Endothelial cell of umbilical vein (primary cell): ENCODE measurements at regions not wholly inside any gene's neighbourhood (a gene's known extent, or its start where the extent isn't known, plus 50 kb on each side); places are given as distances from the start of the nearest gene placed in this dataset.

Source experiments
- BruUV-seq: library from RNA; stranded (reverse); fragments of 400-500 nt; replicated peaks from 2 replicates; lab custom pipeline; 2021; lab: Mats Ljungman, UMichigan
- CTCF ChIA-PET: fragments of 300-600, 350-600 bp; sonication (Branson Sonifier 250); formaldehyde crosslinking; loops from one replicate; lab custom pipeline; 2021; ENCODE audit warnings: antibody characterized with exemption, inconsistent platforms; lab: Charles Lee
- POLR2A ChIA-PET: fragments of 300-600, 350-600 bp; sonication (Branson Sonifier 250); formaldehyde crosslinking; loops from one replicate; lab custom pipeline; 2021; ENCODE audit warnings: antibody characterized with exemption, inconsistent platforms; lab: Charles Lee
- DNase-seq: peaks from one replicate; pipeline ENCODE4 v3.0.0-alpha.2; 2011; ENCODE audit warnings: low read depth, low spot score
- FAIRE-seq: peaks from 2 replicates; lab custom pipeline; 2011; peaks lifted over from hg19 to GRCh38; lab: Jason Lieb, UNC
- H2AFZ ChIP-seq: 2 replicates; pipeline ENCODE4 v1.6.0; 2012; ENCODE audit warnings: low read depth, low read length, control low read depth, inconsistent platforms
- H3K27ac ChIP-seq: 2 replicates; pipeline ENCODE4 v1.5.1; 2011; ENCODE audit warnings: low read depth, mild to moderate bottlenecking, control low read depth, low read length, moderate library complexity; ENCODE audit not compliant: insufficient read depth
- H3K27me3 ChIP-seq, 2 experiments: 2 replicates each; pipeline versions ENCODE4 v1.6.0 to v1.6.1; 2011; ENCODE audit warnings: low read length in 2 of 2, mixed read lengths in 1 of 2; ENCODE audit not compliant: control insufficient read depth in 2 of 2, insufficient read depth in 2 of 2
- H3K36me3 ChIP-seq, 2 experiments: 2 replicates in 1 of 2; 3 replicates in 1 of 2; pipeline ENCODE4 v1.5.1; 2011; ENCODE audit warnings: low read length in 2 of 2, mild to moderate bottlenecking in 1 of 2, moderate library complexity in 1 of 2; ENCODE audit not compliant: control insufficient read depth in 2 of 2, insufficient read depth in 2 of 2; ENCODE audit errors: extremely low read depth in 1 of 2
- H3K4me1 ChIP-seq: 3 replicates; pipeline ENCODE4 v1.5.1; 2011; ENCODE audit warnings: mild to moderate bottlenecking, low read length; ENCODE audit not compliant: control insufficient read depth, insufficient read depth; ENCODE audit errors: extremely low read depth
- H3K4me2 ChIP-seq: 2 replicates; pipeline ENCODE4 v1.6.1; 2011; ENCODE audit warnings: low read length, control low read depth, mixed read lengths; ENCODE audit not compliant: insufficient read depth
- H3K4me3 ChIP-seq, 3 experiments: fragments of 200-600 bp in 1 of 3; sonication (generic), shearing (Covaris generic) in 1 of 3; replicated peaks in 1 of 3; 2 replicates each; pipeline ENCODE4 v1.5.1; 2011 to 2016; ENCODE audit warnings: control low read depth in 3 of 3, low read length in 3 of 3, mild to moderate bottlenecking in 2 of 3, inconsistent platforms in 1 of 3, low read depth in 1 of 3, moderate library complexity in 1 of 3; ENCODE audit not compliant: insufficient read depth in 1 of 3
- H3K79me2 ChIP-seq: 2 replicates; pipeline ENCODE4 v1.6.0; 2012; ENCODE audit warnings: low read length, inconsistent platforms; ENCODE audit not compliant: control insufficient read depth, insufficient read depth
- H3K9ac ChIP-seq: replicated peaks from 2 replicates; pipeline ENCODE3; 2011; ENCODE audit warnings: low read length, control low read depth; ENCODE audit not compliant: insufficient read depth; ENCODE audit errors: extremely low read depth
- H3K9me1 ChIP-seq: replicated peaks from 3 replicates; pipeline ENCODE4 v1.6.0; 2011; ENCODE audit warnings: mild to moderate bottlenecking, low read length; ENCODE audit not compliant: control insufficient read depth, insufficient read depth; ENCODE audit errors: extremely low read depth
- H3K9me3 ChIP-seq: replicated peaks from 2 replicates; pipeline ENCODE4 v1.5.1; 2012; ENCODE audit warnings: low read length, inconsistent platforms; ENCODE audit not compliant: control insufficient read depth, insufficient read depth
- H4K20me1 ChIP-seq: replicated peaks from 2 replicates; pipeline ENCODE3; 2011; ENCODE audit warnings: mild to moderate bottlenecking, low read length; ENCODE audit not compliant: control insufficient read depth, insufficient read depth; ENCODE audit errors: extremely low read depth
- CTCF ChIP-seq, 2 donors: IDR thresholded peaks; 1 replicate in 1 of 2; 2 replicates in 1 of 2; pipeline ENCODE4 v1.5.1; 2011; ENCODE audit warnings: low read length in 2 of 2, mild to moderate bottlenecking in 2 of 2, moderate library complexity in 2 of 2, control low read depth in 1 of 2, inconsistent platforms in 1 of 2, low read depth in 1 of 2; ENCODE audit not compliant: insufficient read depth in 1 of 2; ENCODE audit errors: extremely low read depth in 1 of 2
- EZH2 ChIP-seq: IDR thresholded peaks from 2 replicates; pipeline ENCODE4 v1.6.1; 2012; ENCODE audit warnings: borderline replicate concordance, low read depth, mild to moderate bottlenecking, moderate library complexity, low read length, inconsistent platforms; ENCODE audit not compliant: severe bottlenecking
- FOS ChIP-seq: IDR thresholded peaks from 2 replicates; pipeline ENCODE4 v1.6.1; 2011; ENCODE audit warnings: mild to moderate bottlenecking, low read length, moderate library complexity, borderline replicate concordance; ENCODE audit not compliant: insufficient read depth
- GATA2 ChIP-seq: IDR thresholded peaks from 2 replicates; pipeline ENCODE4 v1.7.0; 2011; ENCODE audit warnings: low read depth, mild to moderate bottlenecking, moderate library complexity, mixed read lengths, low read length; ENCODE audit not compliant: insufficient read length, insufficient read depth
- JUN ChIP-seq: IDR thresholded peaks from 2 replicates; pipeline ENCODE4 v1.6.1; 2011; ENCODE audit warnings: borderline replicate concordance, low read depth; ENCODE audit not compliant: insufficient read length, insufficient read depth
- MAX ChIP-seq: IDR thresholded peaks from 2 replicates; pipeline ENCODE4 v1.6.1; 2011; ENCODE audit not compliant: insufficient read depth, insufficient read length
- MYC ChIP-seq: IDR thresholded peaks from one replicate; pipeline ENCODE4 v1.6.1; 2011; ENCODE audit warnings: mild to moderate bottlenecking, low read depth, low read length
- POLR2A ChIP-seq: IDR thresholded peaks from 2 replicates; pipeline ENCODE4 v1.6.1; 2012; ENCODE audit warnings: low read depth, mild to moderate bottlenecking, control low read depth, low read length
- POLR2AphosphoS5 ChIP-seq: IDR thresholded peaks from 2 replicates; pipeline ENCODE4 v1.6.1; 2012; ENCODE audit warnings: low read depth, mild to moderate bottlenecking, control low read depth, low read length, moderate library complexity; ENCODE audit not compliant: insufficient read depth
- dilution Hi-C: fragments of 300-500 bp; cut with MboI; formaldehyde crosslinking; loops from one replicate; pipeline ENCODE4 v1.15.0; 2019; ENCODE audit warnings: low sequenced_read_pairs; ENCODE audit not compliant: extremely low pct_ligation_motif_present
- intact Hi-C: fragments of 100-400 bp; cut with micrococcal nuclease; formaldehyde crosslinking; loops from one replicate; pipeline ENCODE4 v1.10.0; 2022

GRCh38 chr1:188355082-188355481 is 1526.3 kb downstream of the PLA2G4A start:
- Histone ChIP-seq H3K27me3 (no peaks in the 10 kb centered on the region), H3K4me2 (no peak overlapping the region), H2AFZ (no peak overlapping the region), H4K20me1 (no peaks in the 10 kb centered on the region), H3K4me3 (no peak overlapping the region), H3K9ac (no peak overlapping the region), H3K79me2 (no peaks in the 10 kb centered on the region), H3K4me1 (no peaks in the 10 kb centered on the region), H3K36me3 (no peaks in the 10 kb centered on the region), H3K9me1 (no peaks in the 10 kb centered on the region), H3K9me3 (no peaks in the 10 kb centered on the region), H3K27ac (no peak overlapping the region)
- intact Hi-C loops = no loop called here
- no peak for TF ChIP-seq CTCF (IDR thresholded peaks at IDR 0.05; ENCODE audit: extremely low read depth in 1 of 2, insufficient read depth in 1 of 2, low read depth in 1 of 2, low read length in 2 of 2)
- no peak for TF ChIP-seq EZH2
- no peak for TF ChIP-seq MYC
- no peak for TF ChIP-seq POLR2A
- TF ChIP-seq GATA2 = no peak
- no peak for TF ChIP-seq JUN
- TF ChIP-seq MAX = no peak
- no peak for TF ChIP-seq POLR2AphosphoS5
- TF ChIP-seq FOS = no peak
- dilution Hi-C loops = no loop called here
- CTCF ChIA-PET = no interaction called here
- DNase-seq (no peak), FAIRE-seq (no peak)
- no TSS peak for BruUV-seq
- POLR2A ChIA-PET = no interaction called here
